Testis (tissue), 2 donors: ENCODE measurements at regions not wholly inside any gene's neighbourhood (a gene's known extent, or its start where the extent isn't known, plus 50 kb on each side); places are given as distances from the start of the nearest gene placed in this dataset.

ENCODE experiments used
- CTCF ChIP-seq, 3 experiments: fragments of 450-650 bp in 2 of 3; fragments of 200-600 bp in 1 of 3; sonication (generic) in 1 of 3; IDR thresholded peaks; one replicate each; pipeline ENCODE4 v1.5.1; 2016 to 2019; ENCODE audit warnings: antibody characterized with exemption in 3 of 3, mild to moderate bottlenecking in 2 of 3, moderate library complexity in 1 of 3
- POLR2A ChIP-seq: fragments of 450-650 bp; IDR thresholded peaks from one replicate; pipeline ENCODE4 v1.6.1; 2017; ENCODE audit warnings: antibody characterized with exemption, mild to moderate bottlenecking, moderate library complexity

DNA sequence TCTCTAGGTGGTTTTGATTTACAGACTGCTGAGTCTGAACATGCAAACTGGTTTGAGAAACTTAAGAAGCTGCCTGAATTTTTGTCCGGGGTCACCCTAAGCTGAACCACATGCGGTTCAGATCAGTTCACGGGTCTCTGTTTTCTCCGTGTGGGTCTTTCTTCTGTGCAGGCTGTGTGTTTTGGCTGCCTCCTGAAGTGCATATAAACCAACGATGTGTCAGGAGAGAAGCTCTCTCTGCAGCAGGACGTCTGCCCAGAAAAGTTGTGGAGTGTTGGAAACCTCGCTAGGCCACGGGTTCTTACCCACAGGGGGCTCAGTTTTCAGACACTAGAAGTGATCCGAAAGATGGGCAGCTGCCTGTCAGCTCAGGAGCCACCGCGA, 364.2 kb downstream of the IRX2 start:
- no peak for TF ChIP-seq POLR2A
- no peak for TF ChIP-seq CTCF (IDR thresholded peaks at IDR 0.05)
